GM10266 (cell line): ENCODE measurements at regions not wholly inside any gene's neighbourhood (a gene's known extent, or its start where the extent isn't known, plus 50 kb on each side); places are given as distances from the start of the nearest gene placed in this dataset.

ENCODE experiments used
- DNase-seq: peaks from one replicate; pipeline ENCODE4 v3.0.0; 2012; ENCODE audit errors: extremely low spot score
- TF ChIP-seq, protein P1 (sequence below): IDR thresholded peaks from 2 replicates; pipeline ENCODE4 v1.5.1; 2012; ENCODE audit warnings: mild to moderate bottlenecking, low read depth; ENCODE audit not compliant: control insufficient read depth, insufficient read depth; ENCODE audit errors: missing control alignments

DNA sequence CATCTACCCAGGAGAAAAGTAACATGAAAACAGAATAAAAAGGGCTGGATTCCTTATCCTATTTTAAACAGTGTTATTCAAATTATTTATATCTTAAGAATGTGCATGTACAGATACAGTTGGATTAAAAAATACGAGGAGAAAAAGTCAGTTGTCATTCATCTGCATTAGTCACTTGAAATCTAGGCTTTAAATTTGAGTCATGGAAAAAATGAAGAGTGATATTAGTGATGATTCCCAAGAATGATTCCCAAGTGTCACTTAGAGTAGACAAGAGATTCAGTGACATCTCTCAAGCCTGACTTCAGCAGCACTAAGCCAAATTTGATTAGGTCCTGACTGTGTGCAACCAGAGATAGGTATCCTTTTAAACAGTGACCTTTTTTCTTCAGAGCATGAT lies 394.2 kb downstream of the IRS1 start:
- no peak for DNase-seq
- TF ChIP-seq, protein P1, sequence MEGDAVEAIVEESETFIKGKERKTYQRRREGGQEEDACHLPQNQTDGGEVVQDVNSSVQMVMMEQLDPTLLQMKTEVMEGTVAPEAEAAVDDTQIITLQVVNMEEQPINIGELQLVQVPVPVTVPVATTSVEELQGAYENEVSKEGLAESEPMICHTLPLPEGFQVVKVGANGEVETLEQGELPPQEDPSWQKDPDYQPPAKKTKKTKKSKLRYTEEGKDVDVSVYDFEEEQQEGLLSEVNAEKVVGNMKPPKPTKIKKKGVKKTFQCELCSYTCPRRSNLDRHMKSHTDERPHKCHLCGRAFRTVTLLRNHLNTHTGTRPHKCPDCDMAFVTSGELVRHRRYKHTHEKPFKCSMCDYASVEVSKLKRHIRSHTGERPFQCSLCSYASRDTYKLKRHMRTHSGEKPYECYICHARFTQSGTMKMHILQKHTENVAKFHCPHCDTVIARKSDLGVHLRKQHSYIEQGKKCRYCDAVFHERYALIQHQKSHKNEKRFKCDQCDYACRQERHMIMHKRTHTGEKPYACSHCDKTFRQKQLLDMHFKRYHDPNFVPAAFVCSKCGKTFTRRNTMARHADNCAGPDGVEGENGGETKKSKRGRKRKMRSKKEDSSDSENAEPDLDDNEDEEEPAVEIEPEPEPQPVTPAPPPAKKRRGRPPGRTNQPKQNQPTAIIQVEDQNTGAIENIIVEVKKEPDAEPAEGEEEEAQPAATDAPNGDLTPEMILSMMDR, result no peak

DNA sequence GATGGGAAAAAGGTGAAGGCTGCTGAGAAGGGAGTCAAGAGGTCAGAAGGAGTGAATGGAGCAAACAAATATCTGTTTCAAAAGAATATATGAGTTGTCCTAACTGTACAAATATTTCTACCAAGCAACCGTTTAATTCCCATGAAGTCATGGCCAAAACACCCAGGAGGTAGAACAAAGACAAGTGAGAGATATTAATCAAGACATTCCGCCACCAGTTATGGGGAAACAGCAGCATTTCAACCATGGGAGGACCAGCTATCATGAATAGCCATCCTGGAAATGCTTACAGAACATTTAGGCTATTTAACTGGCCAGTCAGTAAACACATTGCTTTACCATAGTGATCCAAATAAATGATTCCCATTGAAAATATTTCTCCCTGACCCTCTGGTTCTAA lies 396.3 kb downstream of the IRS1 start:
- TF ChIP-seq, protein P1, result no peak
- DNase-seq, result no peak

DNA sequence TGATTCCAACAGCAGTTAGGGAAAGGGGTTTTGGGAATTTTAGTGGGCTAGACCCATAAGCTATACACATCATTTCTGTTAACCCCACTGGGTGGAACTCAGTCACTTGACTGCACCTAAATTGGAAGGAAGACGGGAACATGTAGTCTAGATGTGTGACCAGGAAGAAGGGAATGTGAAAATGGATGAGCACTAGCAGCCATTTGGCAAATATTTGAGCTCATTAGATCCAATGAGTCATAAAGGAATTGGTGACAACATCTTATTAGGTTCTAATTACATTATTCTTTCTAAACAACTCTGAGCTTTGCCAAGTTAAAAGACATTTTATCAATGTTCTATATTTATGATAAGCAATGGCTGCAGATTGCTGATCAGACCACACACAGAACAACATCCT lies 400.6 kb downstream of the IRS1 start:
- TF ChIP-seq, protein P1, result no peak
- DNase-seq, result no peak

DNA sequence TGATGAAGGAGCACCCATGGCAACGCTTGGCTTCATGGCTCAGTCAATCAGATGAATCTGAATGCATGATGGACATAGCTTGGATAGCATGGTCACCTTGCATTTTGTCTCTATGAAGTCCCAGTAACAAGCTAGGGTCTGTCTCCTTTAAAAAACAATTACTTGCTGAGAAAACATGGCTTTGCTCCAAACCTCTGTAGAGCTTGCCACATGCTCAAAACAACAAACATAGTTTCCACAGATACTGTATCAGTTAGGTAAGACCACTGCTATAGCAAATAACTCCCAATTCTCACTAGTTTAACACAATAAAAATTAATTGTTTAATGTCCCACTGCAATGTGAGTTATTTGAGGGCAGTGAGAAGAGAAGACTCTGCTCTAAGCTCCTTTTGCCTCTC lies 401.0 kb downstream of the IRS1 start:
- TF ChIP-seq, protein P1, result no peak
- no peak for DNase-seq

DNA sequence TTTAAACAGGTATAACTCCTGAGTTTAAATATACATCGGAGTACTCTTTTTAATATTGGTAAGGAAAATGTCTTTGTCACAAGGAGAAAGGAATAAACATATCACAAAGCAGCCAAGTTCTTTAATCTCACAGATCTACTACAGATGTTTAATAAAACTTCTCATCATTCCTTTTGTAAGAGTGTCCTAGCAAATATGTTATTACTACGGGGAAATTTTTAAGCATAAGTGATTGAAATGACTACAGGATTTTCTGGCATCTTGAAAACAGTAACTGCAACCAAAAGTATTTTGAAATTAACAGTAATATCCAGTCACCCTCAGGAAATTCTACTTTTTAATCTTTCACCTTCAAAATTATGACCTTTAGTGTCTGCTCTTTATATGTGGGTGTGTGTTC lies 403.1 kb downstream of the IRS1 start:
- TF ChIP-seq, protein P1, result no peak
- DNase-seq, result no peak

DNA sequence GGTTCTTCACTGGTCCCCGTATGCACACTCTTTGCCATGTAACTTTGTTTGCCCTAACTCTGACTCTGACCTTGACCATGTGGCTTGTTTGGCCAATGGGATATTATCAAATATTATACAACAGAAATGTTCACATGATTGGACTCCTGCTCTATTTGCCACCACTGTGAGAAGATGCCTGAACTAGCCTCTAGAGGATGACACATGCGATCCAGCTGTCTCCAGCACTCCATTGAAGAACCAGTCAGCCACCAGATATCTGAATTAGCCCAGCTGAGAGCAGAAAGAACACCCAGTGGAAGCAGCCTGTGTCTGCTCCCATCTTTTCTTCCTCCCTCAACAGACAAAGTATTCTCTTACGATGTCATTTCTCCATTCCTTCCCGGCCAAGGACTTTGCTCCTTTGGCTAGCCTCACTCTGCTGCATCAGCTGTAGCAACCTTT lies 412.1 kb downstream of the IRS1 start:
- no peak for DNase-seq
- TF ChIP-seq, protein P1, result no peak

DNA sequence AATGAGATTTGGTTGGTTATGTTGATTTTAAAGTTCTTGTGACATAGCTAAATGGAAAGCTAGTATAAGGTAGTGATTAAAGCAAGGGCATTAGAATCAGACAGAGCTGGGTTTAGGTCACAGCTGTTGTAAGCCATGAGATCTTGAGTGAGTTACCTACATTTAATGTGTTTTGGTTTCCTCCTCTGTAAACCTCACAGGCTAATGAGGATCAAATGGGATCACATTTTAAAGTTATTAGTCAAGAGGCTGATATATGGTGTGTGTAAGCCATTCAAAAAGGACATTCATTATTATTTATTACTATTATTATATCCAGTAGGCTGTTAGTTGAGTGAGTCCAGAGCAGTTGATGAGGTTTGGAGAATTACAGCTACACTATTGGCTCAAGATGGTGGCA lies 416.2 kb downstream of the IRS1 start:
- TF ChIP-seq, protein P1, result no peak
- no peak for DNase-seq

DNA sequence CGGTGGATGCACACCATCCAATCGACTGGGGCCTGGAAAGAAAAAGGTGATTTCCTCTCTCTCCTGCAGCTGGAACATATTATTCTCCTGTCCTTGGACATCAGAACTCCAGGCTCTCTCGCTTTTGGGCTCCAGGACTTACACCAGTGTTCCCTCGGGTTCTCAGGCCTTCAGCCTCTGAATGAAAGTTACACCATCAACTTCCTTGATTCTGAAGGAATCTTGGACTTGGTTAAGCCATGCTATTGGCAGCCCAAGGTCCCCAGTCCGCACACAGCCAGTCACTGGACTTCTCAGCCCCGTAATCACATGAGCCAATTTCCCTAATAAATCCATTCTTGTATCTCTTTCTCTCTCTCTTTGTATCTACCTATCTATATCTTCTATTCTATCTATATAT lies 418.9 kb downstream of the IRS1 start:
- DNase-seq, result no peak
- TF ChIP-seq, protein P1, result no peak
